GM12878 (cell line): ENCODE measurements at regions not wholly inside any gene's neighbourhood (a gene's known extent, or its start where the extent isn't known, plus 50 kb on each side); places are given as distances from the start of the nearest gene placed in this dataset.

Source experiments
- CBFB ChIP-seq: IDR thresholded peaks from 2 replicates; pipeline ENCODE4 v1.6.1; 2016; ENCODE audit warnings: antibody characterized with exemption, low read depth
- CTCF ChIP-seq, 3 experiments: IDR thresholded peaks in 2 of 3; conservative IDR thresholded peaks in 1 of 3; 2 replicates each; pipeline ENCODE4 v1.5.1; 2011; ENCODE audit warnings: low read depth in 3 of 3, low read length in 3 of 3, mild to moderate bottlenecking in 3 of 3, control low read depth in 2 of 3, moderate library complexity in 2 of 3, inconsistent platforms in 1 of 3, mixed read lengths in 1 of 3; ENCODE audit not compliant: control insufficient read depth in 2 of 3, insufficient read depth in 1 of 3; ENCODE audit errors: extremely low read depth in 1 of 3
- ETV6 ChIP-seq, 2 experiments: fragments of 450-650 bp in 1 of 2; IDR thresholded peaks in 1 of 2; conservative IDR thresholded peaks in 1 of 2; 2 replicates each; pipeline ENCODE4 v1.6.1; 2014; ENCODE audit warnings: antibody characterized with exemption in 1 of 2, borderline replicate concordance in 1 of 2, low read depth in 1 of 2, mild to moderate bottlenecking in 1 of 2, moderate library complexity in 1 of 2
- POLR2A ChIP-seq: IDR thresholded peaks from 2 replicates; pipeline ENCODE4 v1.6.1; 2011; ENCODE audit warnings: low read depth, mild to moderate bottlenecking, low read length
- POLR2AphosphoS5 ChIP-seq: IDR thresholded peaks from 2 replicates; pipeline ENCODE4 v1.6.1; 2011; ENCODE audit warnings: mild to moderate bottlenecking, low read length, inconsistent platforms
- SUPT20H ChIP-seq: IDR thresholded peaks from 2 replicates; pipeline ENCODE4 v1.6.1; 2011; ENCODE audit warnings: low read depth, mild to moderate bottlenecking, low read length, moderate library complexity, borderline replicate concordance; ENCODE audit not compliant: control insufficient read depth
- TCF12 ChIP-seq: IDR thresholded peaks from 2 replicates; pipeline ENCODE4 v1.6.1; 2011; ENCODE audit warnings: low read depth, mild to moderate bottlenecking, low read length
- USF1 ChIP-seq: IDR thresholded peaks from 2 replicates; pipeline ENCODE4 v1.6.1; 2011; ENCODE audit warnings: borderline replicate concordance, low read depth, mild to moderate bottlenecking, moderate library complexity, mixed read lengths, low read length; ENCODE audit not compliant: insufficient read depth; ENCODE audit errors: extremely low read length
- USF2 ChIP-seq: IDR thresholded peaks from 2 replicates; pipeline ENCODE4 v1.6.1; 2011; ENCODE audit warnings: low read depth, low read length, improper control_type of control experiment, borderline replicate concordance
- WRNIP1 ChIP-seq: IDR thresholded peaks from 2 replicates; pipeline ENCODE4 v1.6.1; 2011; ENCODE audit warnings: low read depth, low read length, improper control_type of control experiment, borderline replicate concordance

GRCh38 chr11:8757047-8757446 is 74.5 kb downstream of the RPL27A start:
- TF ChIP-seq WRNIP1 (no peak), POLR2A (no peak), ETV6 (conservative IDR thresholded peaks at IDR 0.05 in 1 of 2, IDR thresholded peaks at IDR 0.05 in 1 of 2; ENCODE audit: borderline replicate concordance in 1 of 2, low read depth in 1 of 2) (no peak), CBFB (no peak), CTCF (IDR thresholded peaks at IDR 0.05 in 2 of 3, conservative IDR thresholded peaks at IDR 0.05 in 1 of 3; ENCODE audit: control insufficient read depth in 2 of 3, extremely low read depth in 1 of 3, insufficient read depth in 1 of 3, low read depth in 3 of 3, low read length in 3 of 3) (no peak), POLR2AphosphoS5 (no peak), USF2 (no peak), TCF12 (no peak), USF1 (no peak), SUPT20H (no peak)
